ENCODE measurements at regions not wholly inside any gene's neighbourhood (a gene's known extent, or its start where the extent isn't known, plus 50 kb on each side); places are given as distances from the start of the nearest gene placed in this dataset.
"Not testable (repeated sequence)": the region's sequence is repeated elsewhere in the genome, so short reads cannot be mapped to it uniquely, and the experiment has no call there.

DNA sequence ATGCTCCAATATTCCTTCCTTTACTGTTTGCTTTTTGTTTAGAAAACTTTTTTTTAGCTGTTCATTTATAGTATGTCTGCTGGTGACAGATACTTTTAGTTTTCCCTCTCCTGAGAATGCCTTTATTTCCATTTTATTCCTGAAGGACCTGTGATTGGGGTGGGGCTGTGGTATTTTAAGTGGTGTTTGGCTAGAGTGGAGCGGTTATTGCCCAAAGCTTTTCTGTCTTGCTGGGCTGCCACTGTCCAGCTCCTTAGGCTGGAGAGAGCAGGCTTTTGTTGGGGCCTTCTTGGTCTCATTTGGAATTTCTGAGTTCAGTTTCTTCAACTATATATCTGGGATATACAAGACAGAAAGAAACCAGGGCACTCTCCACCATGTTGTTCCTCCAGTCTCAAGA lies 160.0 kb upstream of the PLGLB2 start:
- not testable (repeated sequence) for FAIRE-seq

DNA sequence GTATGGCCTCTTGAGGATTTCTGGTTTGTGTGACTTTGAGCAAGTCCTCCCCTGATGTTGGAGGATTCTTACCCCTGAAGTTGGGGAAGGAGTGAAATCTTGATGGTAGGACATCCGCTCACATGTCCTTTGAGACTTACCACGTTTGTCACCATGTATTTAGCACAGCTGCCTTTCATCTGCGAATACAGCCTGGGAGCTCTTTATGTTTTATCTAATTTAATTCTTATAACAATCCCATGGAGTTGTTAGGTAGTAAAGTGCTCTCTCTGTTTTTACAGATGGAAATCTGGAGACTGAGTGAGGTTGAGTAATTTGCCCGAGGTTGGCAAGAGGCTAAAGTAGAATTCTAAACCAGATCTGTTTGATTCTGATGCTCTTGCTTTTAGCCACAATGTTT lies 154.9 kb upstream of the PLGLB2 start:
- not testable (repeated sequence) for FAIRE-seq; DNase-seq (ENCODE audit: low spot score)

More for the DNA sequence above, 160.0 kb upstream of the PLGLB2 start:
- not testable (repeated sequence) for DNase-seq (ENCODE audit: low spot score)

DNA sequence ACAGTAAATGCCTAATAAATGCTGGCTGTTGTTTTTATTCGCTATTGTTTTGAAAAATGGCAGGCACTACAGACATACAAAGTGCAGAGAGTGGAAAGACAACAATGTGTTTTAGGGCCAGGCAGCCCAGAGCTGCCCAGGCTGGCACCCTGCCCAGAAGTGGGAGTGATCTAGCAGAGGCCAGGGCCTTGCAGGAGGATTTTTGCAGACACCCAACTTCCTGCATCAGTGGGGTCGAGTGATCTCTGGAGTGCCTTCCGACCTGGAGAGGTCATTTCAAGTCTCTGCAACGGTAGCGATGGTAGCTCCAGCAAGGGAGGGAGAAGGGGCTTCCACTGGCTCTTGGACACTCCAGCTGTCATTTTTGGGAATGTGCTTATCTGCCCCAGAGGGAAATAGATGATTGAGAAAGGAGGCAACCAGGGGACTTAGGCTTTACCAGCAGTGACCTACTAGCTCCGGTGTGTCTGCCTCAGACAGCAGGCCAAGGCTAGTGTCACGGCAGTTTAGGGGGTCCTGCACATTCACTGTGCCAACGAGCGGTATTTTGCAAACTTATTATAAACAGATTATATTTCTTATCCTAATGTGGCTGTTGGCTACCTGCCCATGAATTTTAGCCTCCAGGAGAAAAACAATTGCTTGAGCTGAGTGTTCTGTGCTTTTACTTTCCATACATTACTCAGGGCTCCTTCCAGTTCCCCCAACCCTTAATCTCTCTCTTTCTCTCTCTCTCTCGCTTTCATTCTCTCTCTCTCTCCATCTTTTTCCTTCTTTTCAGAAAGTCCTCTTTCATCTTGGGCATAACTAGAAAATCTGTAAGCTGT lies 153.9 kb upstream of the PLGLB2 start:
- peak; percentile 5 for DNase-seq (ENCODE audit: low spot score)
- FAIRE-seq: peak; percentile 49

DNA sequence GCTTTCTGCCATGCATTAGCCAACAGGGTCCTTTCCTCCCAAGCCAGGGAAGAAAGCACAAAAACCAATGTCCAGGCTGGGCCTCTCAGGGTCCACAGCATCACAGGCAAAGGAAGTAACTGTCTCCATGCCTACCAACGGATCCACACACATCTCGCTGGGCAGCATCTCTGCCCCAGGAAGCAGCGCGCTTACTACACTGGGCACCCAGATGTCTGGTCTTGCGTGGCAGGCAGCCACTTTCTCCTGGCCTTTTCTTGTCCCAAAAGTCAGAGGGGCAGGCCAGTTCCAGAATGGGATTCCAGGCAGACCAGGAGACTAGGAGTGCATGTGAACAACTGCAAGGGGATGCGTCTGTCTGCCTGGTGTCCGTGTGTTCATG lies 153.3 kb upstream of the PLGLB2 start:
- not testable (repeated sequence) for DNase-seq (ENCODE audit: low spot score); FAIRE-seq

DNA sequence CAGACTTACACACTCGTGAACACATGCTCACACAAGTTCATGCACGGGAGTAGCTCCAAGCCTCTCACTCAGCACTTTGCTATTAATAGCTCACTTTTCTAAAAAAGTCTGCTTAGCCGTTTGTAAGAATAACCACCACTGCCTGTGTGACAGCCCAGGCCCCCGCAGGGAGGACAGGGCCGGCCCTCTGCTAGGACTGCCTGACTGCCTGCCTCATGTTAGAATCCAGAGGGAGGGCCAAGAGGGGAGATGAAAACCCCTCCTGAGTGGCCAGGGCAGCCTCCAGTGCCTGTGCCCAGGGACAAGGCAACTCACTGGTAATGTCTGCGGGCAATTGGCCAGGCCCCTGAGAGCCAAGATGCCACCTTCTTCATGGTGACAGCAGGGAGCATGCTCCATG lies 152.9 kb upstream of the PLGLB2 start:
- FAIRE-seq; DNase-seq (ENCODE audit: low spot score): not testable (repeated sequence)

DNA sequence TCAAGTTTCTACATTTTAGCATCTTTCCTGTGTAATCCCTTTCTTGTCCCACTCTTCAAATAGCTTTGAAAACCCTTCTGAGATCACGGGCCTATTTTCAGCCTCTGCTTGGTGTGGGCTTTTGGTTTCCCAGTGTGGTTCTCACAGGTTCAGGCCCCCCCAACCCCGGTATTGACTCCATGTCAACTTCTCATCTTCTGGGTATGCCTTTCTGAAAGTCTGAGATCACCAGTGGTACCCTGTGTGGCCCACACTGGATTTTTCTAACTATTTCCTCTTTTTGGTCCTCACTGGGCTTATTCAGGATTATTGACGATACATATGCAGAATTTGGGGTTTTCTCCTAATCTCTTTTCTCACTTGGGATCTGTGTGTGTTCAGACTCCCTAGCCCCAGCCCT lies 146.9 kb upstream of the PLGLB2 start:
- FAIRE-seq; DNase-seq (ENCODE audit: low spot score): not testable (repeated sequence)

DNA sequence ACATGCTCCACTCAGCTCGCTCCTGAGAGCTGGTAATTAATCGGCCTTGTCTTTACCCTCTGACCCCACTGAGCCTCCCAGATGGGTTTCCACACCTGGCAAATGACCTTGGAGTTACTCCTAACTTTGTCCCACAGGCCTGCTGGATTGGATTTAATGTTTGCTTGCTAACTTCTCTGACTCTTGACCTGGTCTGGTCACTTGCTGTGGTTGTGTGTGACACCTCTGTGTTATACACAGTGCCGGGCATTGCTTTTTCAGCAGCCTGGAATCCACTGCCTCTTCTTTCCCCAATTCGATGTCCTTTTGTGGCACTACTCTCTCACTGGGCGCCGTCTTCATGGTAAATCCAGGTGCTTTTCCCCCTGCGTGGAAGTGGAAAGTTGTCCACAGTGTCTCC lies 145.8 kb upstream of the PLGLB2 start:
- DNase-seq (ENCODE audit: low spot score); FAIRE-seq: not testable (repeated sequence)

DNA sequence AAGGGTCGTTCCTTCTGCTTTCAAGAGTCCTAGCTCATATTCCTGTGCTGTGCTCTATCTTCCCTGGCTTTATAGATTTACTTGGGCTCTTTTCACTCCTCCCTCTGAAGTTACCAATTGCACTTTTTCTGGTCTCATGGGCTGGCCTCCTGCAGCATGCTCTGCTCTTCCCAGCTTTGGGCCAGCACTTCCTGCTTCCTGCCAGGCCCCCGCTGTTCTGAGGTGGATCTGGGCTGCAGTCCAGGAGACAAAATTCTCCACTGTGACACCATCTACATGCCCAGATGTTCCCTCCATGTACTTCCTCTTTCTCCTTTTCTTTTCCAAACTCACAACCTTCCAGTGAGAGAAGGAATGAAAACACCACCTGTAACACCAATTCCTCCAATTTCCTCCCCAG lies 145.2 kb upstream of the PLGLB2 start:
- not testable (repeated sequence) for DNase-seq (ENCODE audit: low spot score)
- FAIRE-seq: peak; percentile 15

DNA sequence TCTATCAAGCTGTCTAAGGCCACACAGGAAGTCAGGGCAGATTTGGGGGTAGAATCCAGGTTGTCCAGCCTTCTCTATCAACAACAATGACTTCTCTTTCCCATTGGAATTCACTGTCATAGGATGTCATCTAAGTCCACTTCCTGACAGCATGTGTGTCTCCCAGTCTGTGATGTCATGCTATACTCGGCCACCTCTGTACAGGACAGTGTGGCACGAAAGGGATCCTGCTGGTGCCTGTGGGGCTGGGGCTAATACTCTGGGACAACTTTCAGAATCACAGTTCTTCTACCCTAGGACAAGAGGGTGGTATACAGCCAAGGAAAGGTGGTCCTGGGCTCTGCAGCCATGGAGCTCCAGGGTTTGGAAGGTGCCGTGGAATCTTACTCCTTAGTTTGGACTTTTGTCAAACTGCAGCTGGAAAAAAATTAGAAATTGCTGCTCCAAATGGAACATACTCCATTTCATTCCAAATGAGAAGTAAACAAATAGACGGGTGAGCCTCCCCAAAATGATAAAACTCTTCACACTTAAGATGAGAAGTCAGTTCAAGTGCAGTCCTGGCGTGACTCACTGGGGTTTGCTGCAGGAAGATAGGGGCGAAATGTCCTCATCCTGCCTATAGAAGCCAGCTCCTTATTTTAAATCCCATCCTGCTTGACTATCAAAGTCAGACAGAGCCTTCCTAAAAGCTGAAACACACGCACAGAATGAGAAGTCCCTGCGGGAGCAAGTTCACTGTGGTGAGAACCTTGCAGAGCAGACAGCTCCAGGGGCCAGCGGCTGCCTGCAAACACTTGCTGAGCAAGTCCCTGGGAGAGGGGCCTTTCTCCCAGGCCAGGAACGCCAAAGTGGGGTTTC lies 144.2 kb upstream of the PLGLB2 start:
- not testable (repeated sequence) for FAIRE-seq; DNase-seq (ENCODE audit: low spot score)

DNA sequence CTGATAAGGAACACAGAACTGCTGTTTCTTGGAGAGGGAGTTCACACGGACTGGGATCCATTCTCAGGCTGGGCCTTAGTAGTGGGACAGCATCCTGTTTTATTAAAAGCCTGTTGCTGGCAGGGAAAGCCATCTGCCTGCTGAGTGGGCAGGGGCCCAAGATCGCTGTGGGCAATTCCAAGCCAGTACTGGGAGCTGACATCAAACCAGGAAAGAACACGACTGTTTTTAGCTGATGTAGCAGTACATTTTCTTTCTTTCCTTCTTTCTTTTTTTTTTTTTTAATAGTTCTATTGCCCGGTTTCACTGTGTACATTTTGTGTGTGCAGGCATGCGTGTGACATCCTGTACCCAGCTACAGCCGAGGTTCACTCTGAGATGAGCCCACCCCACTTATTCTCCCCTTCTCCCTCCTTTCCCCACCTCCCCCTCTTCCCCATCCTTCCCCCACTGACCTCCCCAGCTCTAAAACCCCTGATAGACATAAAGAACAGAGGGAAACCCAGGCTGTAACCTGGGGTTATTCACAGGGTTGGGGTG lies 143.5 kb upstream of the PLGLB2 start:
- not testable (repeated sequence) for DNase-seq (ENCODE audit: low spot score)
- peak; percentile 30 for FAIRE-seq

DNA sequence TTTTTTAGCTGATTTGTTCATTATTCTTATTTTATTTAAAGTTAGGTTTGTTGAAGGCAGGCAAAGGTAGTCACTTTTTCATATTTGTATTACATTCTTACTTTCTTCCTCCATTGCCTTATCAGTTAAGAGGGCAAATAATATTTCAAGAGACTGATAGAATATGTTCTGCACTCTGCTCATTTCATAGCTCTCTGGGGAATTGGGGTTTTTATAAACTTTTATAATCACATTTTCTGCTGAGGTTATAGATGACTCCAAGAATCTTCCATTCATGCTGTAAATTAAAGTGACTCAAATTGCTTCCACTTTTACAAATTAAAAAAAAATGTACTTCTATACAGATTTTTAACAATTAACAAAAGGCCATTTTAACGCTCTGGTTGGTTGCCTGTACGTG lies 142.9 kb upstream of the PLGLB2 start:
- not testable (repeated sequence) for DNase-seq (ENCODE audit: low spot score); FAIRE-seq

DNA sequence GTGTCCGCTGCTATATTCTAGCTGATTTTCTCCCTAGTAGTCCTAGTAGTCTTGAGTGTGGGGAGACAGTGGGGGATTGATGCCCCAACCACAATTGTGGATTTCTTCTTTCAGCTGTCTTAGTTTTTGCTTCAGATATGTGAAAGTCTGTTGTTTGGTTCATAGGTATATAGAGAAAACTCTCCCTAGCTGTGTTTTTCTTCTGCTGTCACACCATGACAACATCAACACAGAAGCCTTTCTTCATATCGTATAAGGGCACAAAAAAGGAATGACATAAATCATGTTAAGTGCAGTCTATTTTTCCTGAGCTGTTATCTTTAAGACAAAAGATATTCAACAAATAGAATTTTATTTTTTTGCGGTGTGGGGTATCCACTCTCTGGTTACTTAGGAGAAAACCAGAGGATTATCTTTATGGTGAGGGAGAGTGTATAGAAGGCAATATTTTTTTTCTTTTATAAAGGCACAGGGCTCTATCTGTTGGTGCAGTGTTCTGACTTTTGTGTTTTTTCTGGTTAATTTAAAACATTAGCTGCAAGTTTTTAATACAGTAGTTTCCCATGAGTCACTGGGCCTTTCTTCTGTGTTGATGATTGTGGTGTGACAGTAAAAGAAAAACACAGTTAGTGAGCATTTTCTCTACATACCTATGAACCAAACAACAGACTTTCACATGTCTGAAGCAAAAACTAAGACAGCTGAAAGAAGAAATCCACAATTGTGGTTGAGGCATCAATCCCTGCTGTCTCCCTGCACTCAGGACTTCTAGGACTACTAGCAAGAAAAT lies 139.3 kb upstream of the PLGLB2 start:
- FAIRE-seq; DNase-seq (ENCODE audit: low spot score): not testable (repeated sequence)

DNA sequence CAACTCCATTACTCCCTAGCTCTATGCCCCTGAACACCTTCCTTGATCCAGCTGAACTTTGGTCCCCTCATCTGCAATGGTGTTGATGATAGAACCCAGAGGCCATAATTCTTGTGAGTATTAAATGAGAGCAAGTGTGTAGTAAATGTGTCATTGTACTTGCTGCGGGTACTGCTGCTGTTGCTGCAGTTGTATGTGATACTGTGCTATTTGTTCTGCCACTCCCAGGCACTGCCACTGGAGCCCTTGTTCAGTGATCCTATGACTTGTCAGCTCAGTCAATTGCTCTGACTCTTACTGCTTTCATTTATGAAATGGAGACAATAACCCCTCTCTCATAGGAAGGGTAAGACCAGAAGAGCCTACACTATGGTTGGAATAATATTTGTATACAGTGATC lies 136.9 kb upstream of the PLGLB2 start:
- not testable (repeated sequence) for DNase-seq (ENCODE audit: low spot score); FAIRE-seq

DNA sequence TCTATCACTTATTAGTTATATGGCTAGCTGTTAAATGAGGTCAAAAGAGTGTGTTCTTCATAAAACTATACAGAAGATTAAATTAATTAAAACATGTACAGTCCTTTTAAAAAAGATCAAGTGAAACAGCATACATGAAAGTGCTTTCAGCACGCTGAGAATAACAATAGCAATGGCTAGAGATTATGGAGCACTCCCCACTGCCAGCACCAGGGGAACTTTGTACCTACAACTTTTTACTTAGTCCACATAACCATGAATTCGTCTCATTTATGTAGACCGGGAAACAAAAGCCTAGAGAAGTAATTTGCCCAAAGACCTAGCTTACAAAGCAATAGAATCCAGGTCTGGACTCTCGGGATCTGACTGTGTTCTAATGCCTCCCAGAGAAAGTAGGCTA lies 136.5 kb upstream of the PLGLB2 start:
- not testable (repeated sequence) for FAIRE-seq; DNase-seq (ENCODE audit: low spot score)

DNA sequence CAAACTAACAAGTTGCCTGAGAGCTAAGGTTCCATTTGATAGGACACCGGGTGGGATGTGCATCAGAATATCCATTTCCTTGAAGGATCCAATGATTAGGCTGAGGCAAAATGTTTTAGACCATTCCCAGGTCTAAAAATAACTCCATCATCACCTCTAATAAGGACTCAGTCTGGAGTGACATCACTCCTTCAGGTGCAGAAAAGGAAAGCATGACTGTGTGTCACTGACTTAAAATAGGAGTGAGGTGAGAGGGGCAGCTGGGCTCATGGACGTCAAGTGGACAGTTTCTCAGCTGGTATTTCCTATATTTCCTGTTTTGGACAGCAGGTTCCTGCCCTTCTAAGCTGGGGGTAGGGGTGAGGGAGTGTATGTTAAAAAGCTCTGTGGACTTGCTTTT lies 135.9 kb upstream of the PLGLB2 start:
- not testable (repeated sequence) for DNase-seq (ENCODE audit: low spot score); FAIRE-seq

DNA sequence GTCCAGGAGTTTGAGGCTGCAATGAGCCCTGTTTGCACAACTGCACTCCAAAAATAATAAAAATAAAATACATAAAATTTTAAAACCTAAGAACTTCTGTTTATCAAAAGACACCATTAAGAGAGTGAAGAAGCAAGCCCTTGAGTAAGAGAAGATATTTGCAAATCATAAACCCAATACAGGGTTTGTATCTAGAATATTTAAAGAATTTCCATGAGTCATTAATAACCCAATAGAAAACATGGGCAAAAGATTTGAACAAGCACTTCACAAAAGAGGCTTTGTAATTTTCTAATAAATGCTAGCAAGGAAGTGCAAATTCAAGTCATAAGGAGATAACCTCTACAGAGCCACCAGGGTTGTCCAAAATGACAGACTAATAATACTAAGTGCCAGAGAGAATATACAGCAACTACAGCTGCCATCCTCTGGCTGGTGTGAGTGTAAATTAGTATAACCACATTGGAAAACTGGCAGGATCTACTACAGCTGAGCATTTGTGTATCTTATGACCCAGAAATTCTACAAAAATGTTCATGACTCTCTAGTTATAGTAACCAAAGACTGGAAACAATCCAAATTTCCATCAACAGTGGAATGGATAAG lies 133.0 kb upstream of the PLGLB2 start:
- DNase-seq (ENCODE audit: low spot score); FAIRE-seq: not testable (repeated sequence)

DNA sequence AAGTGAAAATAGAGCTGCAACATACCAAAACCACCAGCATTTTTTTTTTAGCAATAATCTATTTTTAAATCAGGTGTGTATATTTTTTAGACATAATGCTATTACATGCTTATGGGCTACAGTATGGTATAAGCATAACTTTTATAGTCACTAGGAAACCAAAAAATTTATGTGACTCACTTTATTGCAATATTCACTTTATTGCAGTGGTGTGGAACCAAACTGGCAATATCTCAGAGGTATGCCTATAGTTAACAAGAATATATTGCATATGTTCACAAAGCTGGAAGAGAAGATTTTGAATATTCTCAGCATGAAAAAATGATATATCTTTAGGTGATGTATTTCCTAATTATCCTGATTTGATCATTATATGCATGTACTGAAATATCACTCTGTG lies 128.8 kb upstream of the PLGLB2 start:
- FAIRE-seq; DNase-seq (ENCODE audit: low spot score): not testable (repeated sequence)

DNA sequence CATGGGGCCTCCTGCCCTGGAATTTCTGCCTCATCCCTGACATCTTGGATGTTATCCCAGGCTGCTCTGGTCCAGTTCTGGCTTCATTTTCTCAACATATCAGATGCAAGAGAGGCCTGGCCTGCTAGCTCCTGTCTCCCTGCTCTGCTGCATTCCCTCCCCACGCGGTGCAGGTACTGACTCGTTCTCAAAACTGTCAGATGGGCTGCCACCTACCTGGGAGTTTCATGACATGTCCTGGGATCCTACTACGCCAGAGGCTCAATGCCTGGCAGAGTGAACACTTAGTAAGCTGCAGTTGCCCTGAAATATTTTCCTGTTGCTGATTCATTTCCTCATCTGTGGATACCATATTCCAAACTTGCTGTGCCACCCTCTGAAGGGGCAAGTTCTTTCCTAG lies 126.7 kb upstream of the PLGLB2 start:
- not testable (repeated sequence) for FAIRE-seq; DNase-seq (ENCODE audit: low spot score)

DNA sequence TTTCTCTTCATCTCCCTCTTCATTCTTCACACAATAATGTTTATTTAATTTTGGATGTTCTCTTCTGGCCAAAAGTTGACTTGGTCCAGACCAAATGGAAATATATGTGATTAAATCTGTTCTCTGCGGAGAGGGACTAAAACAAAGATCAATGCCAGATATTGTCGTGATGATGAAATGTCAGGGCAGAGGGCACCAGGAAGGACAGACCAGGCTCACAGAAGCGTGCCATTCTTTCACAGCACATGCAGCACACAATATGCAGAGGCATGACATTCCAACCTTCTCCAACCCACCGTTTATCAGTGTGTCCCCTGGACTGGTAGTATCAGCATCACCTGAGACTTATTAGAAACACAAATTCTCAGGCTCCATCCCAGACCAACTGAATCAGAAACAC lies 125.2 kb upstream of the PLGLB2 start:
- DNase-seq (ENCODE audit: low spot score); FAIRE-seq: not testable (repeated sequence)
